ENCODE measurements at regions not wholly inside any gene's neighbourhood (a gene's known extent, or its start where the extent isn't known, plus 50 kb on each side); places are given as distances from the start of the nearest gene placed in this dataset.
A peak's percentile ranks its signal among the peaks of the same experiment; 100 is the strongest.
"Not testable (repeated sequence)": the region's sequence is repeated elsewhere in the genome, so short reads cannot be mapped to it uniquely, and the experiment has no call there.

GRCh38 chr6:87755708-87756671, 54.0 kb upstream of the AKIRIN2 start:
- Mint-ChIP-seq H3K27me3 (no peaks in the 10 kb centered on the region), H3K27ac (peak overlapping the region; percentile 76), H3K9me3 (peaks cover 0 to 6% of the 10 kb centered on the region in 2 donors), H3K36me3 (peaks cover 4 to 7% of the 10 kb centered on the region in 2 donors), H3K4me3 (peak overlapping the region; percentile 5 to 7), H3K4me1 (peaks cover 29 to 64% of the 10 kb centered on the region in 2 donors)
- DNase-seq (no peak), ATAC-seq (replicated peaks) (no peak)

GRCh38 chr6:87754828-87755227, 52.8 kb upstream of the AKIRIN2 start:
- Mint-ChIP-seq H3K27ac (peak overlapping the region; percentile 85), H3K36me3 (peaks cover 4 to 7% of the 10 kb centered on the region in 2 donors), H3K4me1 (peaks cover 28 to 57% of the 10 kb centered on the region in 2 donors), H3K9me3 (peaks cover 0 to 6% of the 10 kb centered on the region in 2 donors), H3K4me3 (no peak overlapping the region), H3K27me3 (no peaks in the 10 kb centered on the region)
- ATAC-seq (replicated peaks) (peak; percentile 54 to 63), DNase-seq (no peak)

GRCh38 chr6:87753131-87753685, 51.2 kb upstream of the AKIRIN2 start:
- Mint-ChIP-seq H3K27me3 (no peaks in the 10 kb centered on the region), H3K9me3 (peaks cover 0 to 6% of the 10 kb centered on the region in 2 donors), H3K4me3 (no peak overlapping the region), H3K36me3 (peaks cover 4 to 7% of the 10 kb centered on the region in 2 donors), H3K4me1 (peaks cover 21 to 40% of the 10 kb centered on the region in 2 donors), H3K27ac (peak overlapping the region; percentile 31)
- DNase-seq (no peak), ATAC-seq (replicated peaks) (no peak)

- not testable (repeated sequence) for ATAC-seq (replicated peaks); H3K9me3 Mint-ChIP-seq; H3K36me3 Mint-ChIP-seq; H3K27ac Mint-ChIP-seq; H3K4me3 Mint-ChIP-seq; H3K27me3 Mint-ChIP-seq; DNase-seq
- peaks cover 22 to 40% of the 10 kb centered on the region in 2 donors for H3K4me1 Mint-ChIP-seq
Measured at GRCh38 chr6:87752503-87752902, 50.5 kb upstream of the AKIRIN2 start.
